OCI-M1 (cell line): ENCODE measurements at regions not wholly inside any gene's neighbourhood (a gene's known extent, or its start where the extent isn't known, plus 50 kb on each side); places are given as distances from the start of the nearest gene placed in this dataset.

ENCODE experiments used
- DNase-seq: peaks from one replicate; lab custom pipeline; 2025; lab: John Stamatoyannopoulos, UW

GRCh38 chr3:137204409-137204808, 246.6 kb downstream of the IL20RB start:
- DNase-seq, result no peak

GRCh38 chr3:137205394-137206045, 247.7 kb downstream of the IL20RB start:
- no peak for DNase-seq

GRCh38 chr3:137207616-137208015, 249.8 kb downstream of the IL20RB start:
- DNase-seq, result no peak

- no peak for DNase-seq
Observed at GRCh38 chr3:137217733-137218132, 259.9 kb downstream of the IL20RB start.

GRCh38 chr3:137219801-137220445, 262.1 kb downstream of the IL20RB start:
- DNase-seq, result peak; percentile 72

- no peak for DNase-seq
Observed at GRCh38 chr3:137222736-137223225, 265.0 kb downstream of the IL20RB start.

- DNase-seq, result no peak
Observed at GRCh38 chr3:137224464-137224863, 266.7 kb downstream of the IL20RB start.

GRCh38 chr3:137242836-137243400, 285.1 kb downstream of the IL20RB start:
- no peak for DNase-seq

GRCh38 chr3:137246491-137246890, 288.7 kb downstream of the IL20RB start:
- no peak for DNase-seq

GRCh38 chr3:137249311-137249940, 291.6 kb downstream of the IL20RB start:
- no peak for DNase-seq

- no peak for DNase-seq
Observed at GRCh38 chr3:137259089-137259488, 301.3 kb downstream of the IL20RB start.

GRCh38 chr3:137259701-137260100, 301.9 kb downstream of the IL20RB start:
- no peak for DNase-seq

GRCh38 chr3:137264071-137264820, 306.5 kb downstream of the IL20RB start:
- no peak for DNase-seq

GRCh38 chr3:137264843-137265330, 307.1 kb downstream of the IL20RB start:
- no peak for DNase-seq

- no peak for DNase-seq
Observed at GRCh38 chr3:137282871-137283270, 325.1 kb downstream of the IL20RB start.

- DNase-seq, result no peak
Observed at GRCh38 chr3:137285924-137286323, 328.1 kb downstream of the IL20RB start.

- DNase-seq, result no peak
Observed at GRCh38 chr3:137293086-137293485, 335.3 kb downstream of the IL20RB start.

- no peak for DNase-seq
Observed at GRCh38 chr3:137294139-137294538, 336.4 kb downstream of the IL20RB start.

- no peak for DNase-seq
Observed at GRCh38 chr3:137294839-137295238, 337.1 kb downstream of the IL20RB start.

- no peak for DNase-seq
Observed at GRCh38 chr3:137295336-137295735, 337.6 kb downstream of the IL20RB start.

GRCh38 chr3:137296116-137296515, 338.3 kb downstream of the IL20RB start:
- no peak for DNase-seq

GRCh38 chr3:137297770-137298169, 340.0 kb downstream of the IL20RB start:
- no peak for DNase-seq
